GM18867 (cell line): ENCODE measurements at regions not wholly inside any gene's neighbourhood (a gene's known extent, or its start where the extent isn't known, plus 50 kb on each side); places are given as distances from the start of the nearest gene placed in this dataset.

Source experiments
- ATAC-seq: cut with Tn5 transposase; IDR thresholded peaks from one replicate; pipeline ENCODE4 v1.9.1; 2021; ENCODE audit warnings: mild to moderate bottlenecking, moderate library complexity; ENCODE audit not compliant: unreplicated experiment

- ATAC-seq, result peak; percentile 41
These were observed 207.4 kb downstream of the ADAM29 start for GRCh38 chr4:175125410-175126068.

- ATAC-seq, result no peak
These were observed 209.2 kb downstream of the ADAM29 start for GRCh38 chr4:175127314-175127713.

GRCh38 chr4:175129797-175130196 lies 211.6 kb downstream of the ADAM29 start:
- ATAC-seq, result no peak

- ATAC-seq, result no peak
These were observed 221.0 kb downstream of the ADAM29 start for GRCh38 chr4:175139205-175139604.

- no peak for ATAC-seq
These were observed 225.0 kb downstream of the ADAM29 start for GRCh38 chr4:175143116-175143515.

- ATAC-seq, result no peak
These were observed 228.6 kb downstream of the ADAM29 start for GRCh38 chr4:175146799-175147198.

GRCh38 chr4:175147233-175147632 lies 229.1 kb downstream of the ADAM29 start:
- ATAC-seq, result no peak

- no peak for ATAC-seq
These were observed 247.9 kb downstream of the ADAM29 start for GRCh38 chr4:175166020-175166419.

GRCh38 chr4:175176710-175177109 lies 258.6 kb downstream of the ADAM29 start:
- no peak for ATAC-seq

GRCh38 chr4:175190654-175191053 lies 272.5 kb downstream of the ADAM29 start:
- peak; percentile 60 for ATAC-seq

- no peak for ATAC-seq
These were observed 279.9 kb downstream of the ADAM29 start for GRCh38 chr4:175198056-175198455.

GRCh38 chr4:175215208-175215607 lies 297.1 kb downstream of the ADAM29 start:
- ATAC-seq, result no peak

GRCh38 chr4:175215657-175216056 lies 297.5 kb downstream of the ADAM29 start:
- ATAC-seq, result no peak

- ATAC-seq, result no peak
These were observed 311.0 kb downstream of the ADAM29 start for GRCh38 chr4:175229154-175229553.

- no peak for ATAC-seq
These were observed 316.0 kb downstream of the ADAM29 start for GRCh38 chr4:175234162-175234561.

GRCh38 chr4:175238827-175239517 lies 320.8 kb downstream of the ADAM29 start:
- ATAC-seq, result no peak

- no peak for ATAC-seq
These were observed 328.8 kb downstream of the ADAM29 start for GRCh38 chr4:175246941-175247340.

GRCh38 chr4:175252642-175253041 lies 334.5 kb downstream of the ADAM29 start:
- no peak for ATAC-seq

- ATAC-seq, result peak; percentile 61
These were observed 335.2 kb downstream of the ADAM29 start for GRCh38 chr4:175253184-175253902.

GRCh38 chr4:175263537-175263936 lies 345.4 kb downstream of the ADAM29 start:
- ATAC-seq, result no peak

- ATAC-seq, result peak; percentile 90
These were observed 353.0 kb downstream of the ADAM29 start for GRCh38 chr4:175271010-175271630.
